ENCODE measurements at regions not wholly inside any gene's neighbourhood (a gene's known extent, or its start where the extent isn't known, plus 50 kb on each side); places are given as distances from the start of the nearest gene placed in this dataset.

DNA sequence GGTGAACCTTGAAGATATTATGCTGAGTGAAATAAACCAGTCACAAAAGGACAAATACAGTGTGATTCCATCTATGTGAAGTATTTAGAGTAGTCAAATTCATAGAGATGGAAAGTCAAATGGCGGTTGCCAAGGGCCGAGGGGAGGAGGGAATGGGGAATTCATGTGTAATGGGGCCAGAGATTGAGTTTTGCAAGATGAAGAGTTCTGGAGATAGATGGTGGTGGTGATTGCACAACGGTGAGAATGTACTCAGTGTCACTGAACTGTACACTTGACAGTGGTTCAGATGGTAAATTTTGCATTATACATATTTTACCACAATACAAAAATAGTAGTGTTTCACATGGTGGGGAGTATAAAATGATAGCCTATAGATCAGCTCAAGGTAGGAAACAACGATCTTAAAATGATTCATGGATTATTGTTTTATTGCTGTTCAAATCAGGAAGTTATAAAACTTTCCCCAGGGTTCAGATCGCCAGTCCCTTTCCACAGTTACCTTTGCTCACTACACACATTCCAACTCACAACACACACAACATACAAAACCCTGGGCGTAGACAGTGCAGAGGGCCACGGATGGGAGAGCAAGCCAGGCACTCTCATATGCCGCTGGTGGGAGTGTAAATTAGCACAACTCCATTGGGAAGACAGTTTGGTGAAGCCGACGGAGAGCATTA, 219.9 kb downstream of the ZIC5 start:
- H3K27me3 ChIP-seq (ENCODE audit: insufficient read depth, low read length) = no peaks in the 10 kb centered on the region
- no peaks in the 10 kb centered on the region; the same call in 1 of the 2 replicates for H3K36me3 ChIP-seq (ENCODE audit: insufficient read depth, low read length)
- no peak overlapping the region for H3K27ac ChIP-seq (ENCODE audit: low read depth, low read length)
- WGBS = 97% methylated on average over 10 of the region's 10 CpGs
- peaks cover 16% of the 10 kb centered on the region for H3K4me1 ChIP-seq (ENCODE audit: insufficient read depth, low read length)
- H3K9ac ChIP-seq (ENCODE audit: low read depth, low read length) = no peak overlapping the region
- H3K9me3 ChIP-seq (ENCODE audit: insufficient read depth, low read depth, low read length) = no peaks in the 10 kb centered on the region; the same call in 1 of the 2 replicates
- H3K4me3 ChIP-seq (ENCODE audit: low read length) = no peak overlapping the region

DNA sequence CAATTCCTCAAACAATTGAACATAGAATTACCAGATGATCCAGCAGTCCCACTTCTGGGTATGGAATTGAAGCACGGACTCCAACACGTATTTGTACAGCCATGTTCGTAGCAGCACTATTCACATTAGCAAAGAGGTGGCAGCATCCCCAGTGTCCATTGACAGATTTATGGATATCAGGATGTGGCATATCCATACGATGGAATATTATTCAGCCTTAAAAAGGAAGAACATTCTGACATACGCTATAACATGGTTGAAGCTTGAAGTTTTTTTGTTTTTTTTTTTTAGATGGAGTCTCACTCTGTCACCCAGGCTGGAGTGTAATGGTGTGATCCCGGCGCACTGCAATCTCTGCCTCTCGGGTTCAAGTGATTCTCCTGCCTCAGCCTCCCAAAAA, 220.6 kb downstream of the ZIC5 start:
- H3K27ac ChIP-seq (ENCODE audit: low read depth, low read length) = no peak overlapping the region
- 96% methylated on average over 8 of the region's 8 CpGs for WGBS
- peaks cover 20% of the 10 kb centered on the region for H3K4me1 ChIP-seq (ENCODE audit: insufficient read depth, low read length)
- no peaks in the 10 kb centered on the region for H3K27me3 ChIP-seq (ENCODE audit: insufficient read depth, low read length)
- no peaks in the 10 kb centered on the region; the same call in 1 of the 2 replicates for H3K36me3 ChIP-seq (ENCODE audit: insufficient read depth, low read length)
- no peak overlapping the region for H3K9ac ChIP-seq (ENCODE audit: low read depth, low read length)
- H3K4me3 ChIP-seq (ENCODE audit: low read length) = no peak overlapping the region
- no peaks in the 10 kb centered on the region; the same call in 1 of the 2 replicates for H3K9me3 ChIP-seq (ENCODE audit: insufficient read depth, low read depth, low read length)

DNA sequence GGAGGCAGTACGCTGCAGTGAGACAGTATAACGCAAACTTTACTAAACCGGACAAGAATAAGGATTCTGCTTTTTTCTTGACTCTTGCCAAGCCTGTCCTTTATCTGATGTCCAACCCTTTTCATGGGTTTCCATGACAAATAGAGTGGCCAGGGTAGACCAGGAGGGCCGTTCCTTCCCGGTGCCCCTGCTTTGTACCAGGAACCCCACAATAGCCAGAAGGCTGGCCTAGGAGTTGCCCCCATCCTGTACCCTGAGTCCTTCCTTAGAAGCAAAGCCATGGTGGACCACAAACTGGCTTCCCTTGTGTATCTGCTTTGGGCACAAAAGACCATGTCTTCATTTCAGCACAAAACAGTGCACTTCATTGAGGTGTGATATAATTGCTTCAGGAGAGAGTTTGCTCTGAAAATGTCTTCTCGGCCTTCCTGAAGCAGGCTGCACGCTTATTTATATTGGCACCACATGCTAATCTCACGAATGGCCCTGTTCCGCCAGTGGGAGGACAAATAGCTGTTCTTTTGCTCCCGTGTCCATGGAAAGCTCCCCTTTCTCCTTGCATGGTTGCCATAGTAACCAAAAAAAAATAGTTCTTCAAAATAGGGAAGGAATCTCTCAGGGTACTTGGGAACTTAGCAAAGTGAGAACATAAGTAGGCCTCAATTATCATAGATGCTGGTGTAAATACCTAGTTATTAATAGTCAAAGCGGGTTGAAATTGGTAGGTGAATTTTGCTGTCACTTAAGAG, 222.1 kb downstream of the ZIC5 start:
- no peak overlapping the region for H3K4me3 ChIP-seq (ENCODE audit: low read length)
- no peak overlapping the region for H3K9ac ChIP-seq (ENCODE audit: low read depth, low read length)
- H3K9me3 ChIP-seq (ENCODE audit: insufficient read depth, low read depth, low read length) = no peaks in the 10 kb centered on the region; the same call in 1 of the 2 replicates
- H3K4me1 ChIP-seq (ENCODE audit: insufficient read depth, low read length) = peaks cover 35% of the 10 kb centered on the region
- WGBS = 91% methylated on average over 11 of the region's 11 CpGs
- H3K27me3 ChIP-seq (ENCODE audit: insufficient read depth, low read length) = no peaks in the 10 kb centered on the region
- no peaks in the 10 kb centered on the region; the same call in 1 of the 2 replicates for H3K36me3 ChIP-seq (ENCODE audit: insufficient read depth, low read length)
- peak overlapping the region; percentile 7; the same call in 1 of the 2 replicates for H3K27ac ChIP-seq (ENCODE audit: low read depth, low read length)

DNA sequence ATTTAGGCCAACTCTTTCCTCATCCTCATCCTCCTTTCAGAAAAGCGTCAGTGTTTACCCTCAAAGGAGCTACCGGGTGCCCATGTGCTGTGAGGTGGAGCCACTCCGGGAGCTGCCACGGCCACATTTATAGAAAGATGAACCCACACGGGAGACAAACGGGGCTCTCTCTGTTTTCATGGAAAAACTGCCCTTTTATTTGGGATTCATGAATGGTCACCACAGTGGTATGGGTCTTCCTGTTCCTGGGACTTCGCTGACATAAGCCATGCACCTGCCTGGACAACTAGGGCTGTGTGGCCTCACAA, 224.2 kb downstream of the ZIC5 start:
- Histone ChIP-seq H3K9me3 (ENCODE audit: insufficient read depth, low read depth, low read length) (no peaks in the 10 kb centered on the region; the same call in 1 of the 2 replicates), H3K27ac (ENCODE audit: low read depth, low read length) (peak overlapping the region; percentile 90), H3K9ac (ENCODE audit: low read depth, low read length) (peak overlapping the region; percentile 52), H3K4me1 (ENCODE audit: insufficient read depth, low read length) (peaks cover 50% of the 10 kb centered on the region), H3K27me3 (ENCODE audit: insufficient read depth, low read length) (no peaks in the 10 kb centered on the region), H3K36me3 (ENCODE audit: insufficient read depth, low read length) (no peaks in the 10 kb centered on the region; the same call in 1 of the 2 replicates), H3K4me3 (ENCODE audit: low read length) (peak overlapping the region; percentile 24)
- WGBS = 20% methylated on average over 7 of the region's 7 CpGs

GRCh38 chr13:99746637-99747402, 224.7 kb downstream of the ZIC5 start:
- peak overlapping the region; percentile 52 for H3K9ac ChIP-seq (ENCODE audit: low read depth, low read length)
- no peaks in the 10 kb centered on the region; the same call in 1 of the 2 replicates for H3K9me3 ChIP-seq (ENCODE audit: insufficient read depth, low read depth, low read length)
- H3K27me3 ChIP-seq (ENCODE audit: insufficient read depth, low read length) = no peaks in the 10 kb centered on the region
- no peaks in the 10 kb centered on the region; the same call in 1 of the 2 replicates for H3K36me3 ChIP-seq (ENCODE audit: insufficient read depth, low read length)
- peaks cover 53% of the 10 kb centered on the region for H3K4me1 ChIP-seq (ENCODE audit: insufficient read depth, low read length)
- peak overlapping the region; percentile 24 for H3K4me3 ChIP-seq (ENCODE audit: low read length)
- 7% methylated on average over 13 of the region's 14 CpGs for WGBS
- peak overlapping the region; percentile 90 for H3K27ac ChIP-seq (ENCODE audit: low read depth, low read length)

DNA sequence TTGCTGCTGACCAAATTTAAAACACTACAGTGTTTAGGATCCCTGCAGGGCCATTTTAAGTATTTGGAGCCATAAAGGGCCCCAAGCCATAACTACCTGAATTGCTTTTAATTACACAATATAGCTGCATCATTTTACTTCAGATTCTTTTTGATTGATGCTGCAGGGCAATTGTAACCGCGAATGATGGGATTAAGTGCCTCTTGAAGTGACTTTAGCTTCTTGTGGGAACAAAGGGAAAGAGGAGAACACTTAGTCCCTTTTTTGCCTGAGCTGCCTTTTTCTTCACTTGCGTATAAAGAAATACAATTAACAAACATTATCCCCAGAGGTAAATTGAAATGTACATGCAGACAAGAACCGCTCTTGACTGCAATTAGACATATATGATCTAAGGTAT, 228.5 kb downstream of the ZIC5 start:
- Histone ChIP-seq H3K27ac (ENCODE audit: low read depth, low read length) (peak overlapping the region; percentile 72), H3K4me1 (ENCODE audit: insufficient read depth, low read length) (peaks cover 65% of the 10 kb centered on the region), H3K9me3 (ENCODE audit: insufficient read depth, low read depth, low read length) (no peaks in the 10 kb centered on the region), H3K36me3 (ENCODE audit: insufficient read depth, low read length) (no peaks in the 10 kb centered on the region), H3K4me3 (ENCODE audit: low read length) (no peak overlapping the region), H3K9ac (ENCODE audit: low read depth, low read length) (peak overlapping the region; percentile 26; the same call in 1 of the 2 replicates), H3K27me3 (ENCODE audit: insufficient read depth, low read length) (no peaks in the 10 kb centered on the region)
- 66% methylated on average over 3 of the region's 4 CpGs for WGBS

- Histone ChIP-seq H3K4me3 (ENCODE audit: low read length) (no peak overlapping the region), H3K9me3 (ENCODE audit: insufficient read depth, low read depth, low read length) (no peaks in the 10 kb centered on the region), H3K27ac (ENCODE audit: low read depth, low read length) (peak overlapping the region; percentile 72), H3K36me3 (ENCODE audit: insufficient read depth, low read length) (no peaks in the 10 kb centered on the region), H3K9ac (ENCODE audit: low read depth, low read length) (no peak overlapping the region), H3K27me3 (ENCODE audit: insufficient read depth, low read length) (no peaks in the 10 kb centered on the region), H3K4me1 (ENCODE audit: insufficient read depth, low read length) (peaks cover 57% of the 10 kb centered on the region)
- 83% methylated on average over 6 of the region's 6 CpGs for WGBS
These were observed 229.6 kb downstream of the ZIC5 start for GRCh38 chr13:99741960-99742359.

DNA sequence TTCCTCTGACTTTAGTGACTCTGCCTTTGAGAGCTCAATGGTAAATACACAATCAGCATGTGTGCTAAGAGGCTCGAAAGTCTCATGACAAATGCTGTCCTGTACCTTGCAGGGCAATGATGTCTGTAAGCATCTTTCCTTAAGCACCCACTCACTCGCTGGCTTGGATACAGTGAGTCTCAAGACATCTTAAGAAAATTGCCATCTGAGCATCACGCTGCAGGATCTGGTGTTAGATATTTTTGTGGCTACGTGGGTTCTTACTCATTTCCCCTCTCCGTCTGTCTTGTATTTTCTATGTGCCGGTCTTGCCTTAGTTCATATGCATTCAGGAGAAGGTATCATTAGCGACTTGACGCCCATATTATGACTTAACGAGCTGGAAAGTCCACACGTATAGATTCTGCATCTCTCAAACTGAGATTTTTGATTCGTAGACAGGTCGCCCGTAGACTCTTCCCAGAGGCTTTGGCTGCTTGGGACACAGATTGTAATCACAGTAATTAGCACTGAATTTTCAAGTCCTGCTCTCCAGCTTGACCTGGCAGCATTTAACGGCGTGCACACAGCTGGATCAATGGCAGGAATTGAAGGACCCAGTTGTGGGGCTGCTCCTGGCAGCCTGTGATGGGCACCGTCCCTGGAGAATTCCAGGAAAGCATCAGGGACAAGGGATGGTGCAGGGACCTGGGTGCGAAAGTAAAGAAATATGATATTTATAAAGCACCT, 231.2 kb downstream of the ZIC5 start:
- H3K27ac ChIP-seq (ENCODE audit: low read depth, low read length) = no peak overlapping the region
- no peak overlapping the region for H3K4me3 ChIP-seq (ENCODE audit: low read length)
- H3K9me3 ChIP-seq (ENCODE audit: insufficient read depth, low read depth, low read length) = no peaks in the 10 kb centered on the region
- no peaks in the 10 kb centered on the region for H3K27me3 ChIP-seq (ENCODE audit: insufficient read depth, low read length)
- H3K9ac ChIP-seq (ENCODE audit: low read depth, low read length) = no peak overlapping the region
- WGBS = 93% methylated on average over 17 of the region's 17 CpGs
- H3K36me3 ChIP-seq (ENCODE audit: insufficient read depth, low read length) = no peaks in the 10 kb centered on the region
- H3K4me1 ChIP-seq (ENCODE audit: insufficient read depth, low read length) = peaks cover 49% of the 10 kb centered on the region

- Histone ChIP-seq H3K9ac (ENCODE audit: low read depth, low read length) (no peak overlapping the region), H3K27me3 (ENCODE audit: insufficient read depth, low read length) (no peaks in the 10 kb centered on the region), H3K36me3 (ENCODE audit: insufficient read depth, low read length) (no peaks in the 10 kb centered on the region), H3K4me3 (ENCODE audit: low read length) (no peak overlapping the region), H3K27ac (ENCODE audit: low read depth, low read length) (no peak overlapping the region), H3K4me1 (ENCODE audit: insufficient read depth, low read length) (peaks cover 51% of the 10 kb centered on the region), H3K9me3 (ENCODE audit: insufficient read depth, low read depth, low read length) (no peaks in the 10 kb centered on the region)
- 77% methylated on average over 4 of the region's 4 CpGs for WGBS
These were observed 232.9 kb downstream of the ZIC5 start for GRCh38 chr13:99738626-99739025.

GRCh38 chr13:99737481-99738245, 233.9 kb downstream of the ZIC5 start:
- no peaks in the 10 kb centered on the region for H3K27me3 ChIP-seq (ENCODE audit: insufficient read depth, low read length)
- H3K4me1 ChIP-seq (ENCODE audit: insufficient read depth, low read length) = peaks cover 51% of the 10 kb centered on the region
- H3K9me3 ChIP-seq (ENCODE audit: insufficient read depth, low read depth, low read length) = no peaks in the 10 kb centered on the region
- H3K9ac ChIP-seq (ENCODE audit: low read depth, low read length) = no peak overlapping the region
- 94% methylated on average over 8 of the region's 8 CpGs for WGBS
- no peak overlapping the region for H3K27ac ChIP-seq (ENCODE audit: low read depth, low read length)
- no peak overlapping the region for H3K4me3 ChIP-seq (ENCODE audit: low read length)
- no peaks in the 10 kb centered on the region for H3K36me3 ChIP-seq (ENCODE audit: insufficient read depth, low read length)

Measured in HUES64 (cell line).